Fibroblast of gingiva (primary cell): ENCODE measurements at regions not wholly inside any gene's neighbourhood (a gene's known extent, or its start where the extent isn't known, plus 50 kb on each side); places are given as distances from the start of the nearest gene placed in this dataset.
A peak's percentile ranks its signal among the peaks of the same experiment; 100 is the strongest.

ENCODE experiments used
- DNase-seq: peaks from one replicate; pipeline ENCODE4 v3.0.0-alpha.2; 2011; ENCODE audit warnings: low read depth

- DNase-seq, result no peak
Observed at GRCh38 chr5:175243441-175243840, 200.5 kb downstream of the DRD1 start.

GRCh38 chr5:175242207-175242606, 201.8 kb downstream of the DRD1 start:
- no peak for DNase-seq

DNA sequence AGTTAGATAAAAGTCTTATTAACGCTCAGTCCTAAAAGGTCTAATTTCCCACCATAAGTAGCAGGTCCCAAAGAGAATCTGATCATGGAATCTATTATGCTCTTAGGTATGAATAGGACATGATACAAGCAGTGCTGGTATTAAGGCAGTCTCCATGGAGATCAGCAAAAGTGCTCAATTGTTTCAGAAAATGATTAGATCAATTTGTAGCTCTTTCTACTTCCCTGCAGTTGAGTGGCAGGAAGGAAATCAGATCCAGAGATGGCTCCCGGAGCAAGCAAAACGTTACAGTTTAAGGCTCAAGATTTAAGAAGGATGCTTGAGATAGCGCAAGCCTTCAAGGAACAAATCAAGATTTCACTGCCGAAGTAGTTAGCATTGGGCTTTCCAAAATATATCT, 205.7 kb downstream of the DRD1 start:
- no peak for DNase-seq

- DNase-seq, result no peak
Observed at GRCh38 chr5:175236176-175236575, 207.8 kb downstream of the DRD1 start.

GRCh38 chr5:175235251-175235960, 208.6 kb downstream of the DRD1 start:
- no peak for DNase-seq

GRCh38 chr5:175230299-175230698, 213.7 kb downstream of the DRD1 start:
- DNase-seq, result no peak

- no peak for DNase-seq
Observed at GRCh38 chr5:175226506-175226905, 217.5 kb downstream of the DRD1 start.

DNA sequence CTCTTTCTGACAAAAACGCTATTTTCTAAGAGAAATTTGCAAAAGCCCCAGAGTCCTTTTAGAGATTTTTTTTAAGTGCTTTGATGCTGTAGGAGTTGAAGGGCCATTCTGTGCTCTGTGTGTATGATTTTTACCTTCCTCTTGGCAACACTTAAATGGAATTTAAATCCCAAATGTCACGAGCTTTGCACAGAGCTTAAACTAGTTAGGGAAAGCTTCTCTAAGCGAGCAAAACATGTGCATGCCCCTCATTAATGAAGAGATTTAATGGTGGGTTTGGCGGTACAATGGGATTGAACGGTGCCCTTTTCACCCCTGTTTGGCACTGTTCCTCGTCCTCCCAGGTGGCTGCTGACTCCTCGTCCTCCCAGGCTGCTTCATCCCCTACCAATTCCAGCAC, 220.7 kb downstream of the DRD1 start:
- DNase-seq, result no peak

GRCh38 chr5:175222621-175223020, 221.4 kb downstream of the DRD1 start:
- no peak for DNase-seq

DNA sequence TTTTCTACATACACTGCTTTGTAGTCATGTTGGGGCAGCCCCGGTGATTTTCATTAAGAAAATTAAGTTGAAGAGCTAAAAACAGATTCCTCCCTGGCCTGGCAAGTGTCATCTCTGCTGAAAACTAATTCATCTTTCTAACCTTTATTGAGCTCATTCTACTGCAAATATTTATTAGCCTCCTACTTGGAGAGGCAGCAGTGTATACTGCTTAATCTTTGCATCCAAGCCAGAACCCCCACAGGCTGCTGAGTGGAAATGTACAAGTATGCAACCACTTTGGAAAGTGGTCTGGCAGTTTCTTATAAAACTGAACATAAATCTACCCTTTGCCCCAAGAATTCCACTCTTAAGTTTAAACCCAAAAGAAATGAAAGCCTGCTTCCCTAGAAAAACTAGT, 223.4 kb downstream of the DRD1 start:
- no peak for DNase-seq

- DNase-seq, result peak; percentile 6
Observed at GRCh38 chr5:175219366-175219765, 224.6 kb downstream of the DRD1 start.

DNA sequence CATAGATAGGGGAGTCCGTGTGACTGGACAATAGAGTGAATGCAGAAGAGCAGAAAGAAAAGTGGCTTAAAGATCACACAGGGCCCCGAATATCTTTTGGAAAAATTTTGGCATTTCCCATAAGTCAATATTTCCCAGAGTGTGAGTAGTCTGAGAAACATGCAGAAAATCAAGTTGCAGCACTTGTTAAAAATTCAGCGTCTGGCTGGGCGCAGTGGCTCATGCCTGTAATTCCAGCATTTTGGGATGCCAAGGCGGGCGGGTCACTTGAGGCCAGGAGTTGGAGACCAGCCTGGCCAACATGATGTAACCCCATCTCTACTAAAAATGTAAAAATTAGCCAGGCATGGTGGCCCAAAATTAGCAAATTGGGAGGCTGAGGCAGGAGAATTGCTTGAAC, 227.0 kb downstream of the DRD1 start:
- peak; percentile 55 for DNase-seq

GRCh38 chr5:175215906-175216305, 228.1 kb downstream of the DRD1 start:
- DNase-seq, result no peak

GRCh38 chr5:175214152-175214551, 229.8 kb downstream of the DRD1 start:
- DNase-seq, result peak; percentile 54

GRCh38 chr5:175211956-175212756, 231.8 kb downstream of the DRD1 start:
- DNase-seq, result no peak

- DNase-seq, result no peak
Observed at GRCh38 chr5:175207321-175208040, 236.5 kb downstream of the DRD1 start.

GRCh38 chr5:175206669-175207068, 237.3 kb downstream of the DRD1 start:
- no peak for DNase-seq

DNA sequence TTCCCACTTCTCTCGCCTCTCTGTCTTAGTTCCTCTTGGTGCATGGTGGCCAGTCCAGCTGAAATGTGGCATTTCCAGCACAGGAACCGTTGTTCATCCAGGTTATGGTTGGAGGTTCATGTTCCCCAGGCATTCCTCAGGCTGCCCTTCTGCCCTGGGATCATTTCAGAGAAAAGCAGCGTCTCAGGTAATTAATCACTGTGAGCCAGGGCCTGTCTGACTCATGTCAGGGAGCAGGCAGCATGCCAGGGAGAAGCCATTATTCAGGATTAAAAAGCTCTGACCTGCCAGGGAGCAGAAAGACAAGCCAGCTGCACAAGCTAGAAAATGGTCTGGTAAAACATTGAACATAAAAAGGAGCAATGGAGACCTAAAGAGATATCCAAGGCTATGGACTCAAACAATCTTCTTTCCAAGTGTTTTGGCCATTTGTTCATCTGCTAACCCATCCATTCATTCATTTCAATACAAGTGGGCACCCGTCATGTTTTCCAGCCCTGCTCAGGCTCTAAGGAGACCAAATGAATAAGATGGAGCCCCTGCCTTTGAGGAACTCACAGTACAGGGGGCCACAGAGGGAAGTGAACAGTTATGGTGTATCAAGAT, 241.4 kb downstream of the DRD1 start:
- DNase-seq, result no peak

- no peak for DNase-seq
Observed at GRCh38 chr5:175201393-175201792, 242.6 kb downstream of the DRD1 start.

GRCh38 chr5:175195698-175196656, 248.0 kb downstream of the DRD1 start:
- no peak for DNase-seq

- no peak for DNase-seq
Observed at GRCh38 chr5:175181331-175181730, 262.7 kb downstream of the DRD1 start.
